Prostate gland (tissue), 2 donors: ENCODE measurements at regions not wholly inside any gene's neighbourhood (a gene's known extent, or its start where the extent isn't known, plus 50 kb on each side); places are given as distances from the start of the nearest gene placed in this dataset.

Experiments used
- DNase-seq: peaks from one replicate; pipeline ENCODE4 v3.0.0-alpha.2; 2019; ENCODE audit warnings: low spot score
- H3K27ac ChIP-seq, 2 donors: fragments of 200-600 bp; sonication (generic); 2 replicates each; pipeline ENCODE4 v1.5.1; 2017 to 2019
- H3K27me3 ChIP-seq: fragments of 200-600 bp; sonication (generic); replicated peaks from 2 replicates; pipeline ENCODE4 v1.5.1; 2019; ENCODE audit not compliant: insufficient read depth
- H3K36me3 ChIP-seq, 2 donors: fragments of 200-600 bp; sonication (generic); 1 replicate in 1 of 2; 2 replicates in 1 of 2; pipeline versions ENCODE4 v1.5.1 to v1.8.1; 2017 to 2019
- H3K4me1 ChIP-seq: fragments of 200-600 bp; sonication (generic); replicated peaks from 2 replicates; pipeline ENCODE4 v1.5.1; 2019
- H3K4me3 ChIP-seq, 2 donors: fragments of 200-600 bp; sonication (generic); 2 replicates each; pipeline ENCODE4 v1.5.1; 2017 to 2019
- H3K9me3 ChIP-seq: fragments of 200-600 bp; sonication (generic); 2 replicates; pipeline ENCODE4 v1.5.1; 2017
- CTCF ChIP-seq, 4 experiments: fragments of 200-600 bp in 2 of 4; fragments of 450-650 bp in 2 of 4; sonication (generic) in 2 of 4; IDR thresholded peaks; 1 replicate in 3 of 4; 2 replicates in 1 of 4; pipeline ENCODE4 v1.5.1; 2016 to 2019; ENCODE audit warnings: antibody characterized with exemption in 4 of 4, mild to moderate bottlenecking in 2 of 4, moderate library complexity in 2 of 4
- POLR2A ChIP-seq: fragments of 450-650 bp; IDR thresholded peaks from one replicate; pipeline ENCODE4 v1.6.1; 2016; ENCODE audit warnings: antibody characterized with exemption, mild to moderate bottlenecking
- POLR2AphosphoS5 ChIP-seq: sonication (generic); formaldehyde crosslinking; IDR thresholded peaks from one replicate; pipeline ENCODE4 v1.6.1; 2017; ENCODE audit warnings: antibody characterized with exemption
- WGBS: methylation state at CpG from one replicate; pipeline ENCODE4 v1.1.5; 2018; 5-methylcytosine and 5-hydroxymethylcytosine counted together
- intact Hi-C: fragments of 100-400 bp; cut with DNase I; formaldehyde crosslinking; loops from one replicate; pipeline ENCODE4 v1.14.2; 2022

- H3K4me3 ChIP-seq, result no peak overlapping the region
- DNase-seq, result no peak
- TF ChIP-seq POLR2AphosphoS5 (no peak), POLR2A (no peak), CTCF (IDR thresholded peaks at IDR 0.05) (no peak)
- WGBS, result 85% methylated on average over 7 of the region's 7 CpGs
- no peak overlapping the region for H3K27ac ChIP-seq
- H3K36me3 ChIP-seq, result no peaks in the 10 kb centered on the region
- no peaks in the 10 kb centered on the region for H3K4me1 ChIP-seq
- H3K27me3 ChIP-seq, result no peaks in the 10 kb centered on the region
- intact Hi-C loops, result loop anchor here (10.0 kb wide), 1 partner anchor 172 kb away; no protein-coding TSS in a partner anchor
- no peaks in the 10 kb centered on the region for H3K9me3 ChIP-seq
Measured at GRCh38 chr10:7092603-7093002, 318.2 kb downstream of the SFMBT2 start.

- H3K9me3 ChIP-seq, result no peaks in the 10 kb centered on the region
- H3K4me1 ChIP-seq, result no peaks in the 10 kb centered on the region
- intact Hi-C loops, result loop anchor here (10.0 kb wide), 1 partner anchor 174 kb away; no protein-coding TSS in a partner anchor
- no peaks in the 10 kb centered on the region for H3K36me3 ChIP-seq
- H3K4me3 ChIP-seq, result no peak overlapping the region
- H3K27ac ChIP-seq, result no peak overlapping the region
- 20% methylated on average over 5 of the region's 5 CpGs for whole genome bisulfite sequencing
- peak; percentile 12 for DNase-seq
- no peaks in the 10 kb centered on the region for H3K27me3 ChIP-seq
- peak; percentile 62 for TF ChIP-seq POLR2AphosphoS5
- TF ChIP-seq POLR2A, result no peak
Measured at GRCh38 chr10:7090529-7090928, 320.3 kb downstream of the SFMBT2 start.

GRCh38 chr10:7085913-7086589, 324.8 kb downstream of the SFMBT2 start:
- no peaks in the 10 kb centered on the region for H3K4me1 ChIP-seq
- no peaks in the 10 kb centered on the region for H3K27me3 ChIP-seq
- 69% methylated on average over 14 of the region's 14 CpGs for WGBS
- DNase-seq, result no peak
- H3K4me3 ChIP-seq, result no peak overlapping the region
- no peaks in the 10 kb centered on the region for H3K9me3 ChIP-seq
- intact Hi-C loops, result loop anchor here (5.0 kb wide), 1 partner anchor 169 kb away; no protein-coding TSS in a partner anchor
- H3K27ac ChIP-seq, result no peak overlapping the region
- no peaks in the 10 kb centered on the region for H3K36me3 ChIP-seq
- TF ChIP-seq POLR2AphosphoS5, result no peak
- TF ChIP-seq CTCF (IDR thresholded peaks at IDR 0.05), result peak in 1 of 4 experiments; percentile 9
- no peak for TF ChIP-seq POLR2A

DNA sequence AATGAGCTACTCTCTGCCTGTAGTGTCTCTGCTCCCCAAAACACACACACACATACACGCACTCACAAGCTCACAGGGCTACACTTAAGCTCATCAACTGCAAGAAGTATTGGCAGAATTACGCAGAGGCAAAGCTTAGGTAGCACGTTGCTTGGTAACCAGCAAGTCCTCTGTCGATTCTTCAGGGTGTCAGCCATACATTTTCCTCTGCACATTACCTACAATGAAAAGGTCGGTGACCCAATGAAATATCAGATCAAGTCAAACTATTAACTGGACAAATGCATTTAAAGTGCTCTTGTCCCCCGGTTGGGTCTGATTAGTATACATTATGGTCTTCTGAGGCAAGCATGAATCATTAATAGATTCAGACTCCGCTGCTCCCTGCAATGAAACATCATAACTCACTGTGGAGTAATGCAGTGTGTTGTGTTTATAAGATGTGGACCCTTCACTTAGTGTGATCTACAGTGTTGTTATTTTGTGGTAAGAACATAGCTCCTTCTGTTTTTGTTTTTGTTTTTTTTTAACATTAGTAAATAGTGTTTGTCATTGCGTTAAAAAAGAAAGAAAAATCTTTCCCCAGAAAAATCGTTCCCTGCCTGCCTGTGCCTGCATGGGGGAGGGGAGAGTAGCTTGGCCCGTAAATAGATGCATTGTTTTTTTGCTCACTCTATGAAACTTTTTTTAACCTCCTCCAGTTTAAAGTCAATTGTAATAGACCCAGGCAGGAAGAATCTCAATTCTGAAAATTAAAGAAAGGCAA, 325.5 kb downstream of the SFMBT2 start:
- Histone ChIP-seq H3K4me1 (no peaks in the 10 kb centered on the region), H3K4me3 (no peak overlapping the region), H3K9me3 (no peaks in the 10 kb centered on the region), H3K27ac (no peak overlapping the region), H3K27me3 (no peaks in the 10 kb centered on the region), H3K36me3 (no peaks in the 10 kb centered on the region)
- no peak for DNase-seq
- WGBS, result 31% methylated on average over 10 of the region's 10 CpGs
- intact Hi-C loops, result loop anchor here (5.0 kb wide), 1 partner anchor 168 kb away; no protein-coding TSS in a partner anchor
- no peak for TF ChIP-seq CTCF (IDR thresholded peaks at IDR 0.05)
- no peak for TF ChIP-seq POLR2AphosphoS5
- TF ChIP-seq POLR2A, result no peak

DNA sequence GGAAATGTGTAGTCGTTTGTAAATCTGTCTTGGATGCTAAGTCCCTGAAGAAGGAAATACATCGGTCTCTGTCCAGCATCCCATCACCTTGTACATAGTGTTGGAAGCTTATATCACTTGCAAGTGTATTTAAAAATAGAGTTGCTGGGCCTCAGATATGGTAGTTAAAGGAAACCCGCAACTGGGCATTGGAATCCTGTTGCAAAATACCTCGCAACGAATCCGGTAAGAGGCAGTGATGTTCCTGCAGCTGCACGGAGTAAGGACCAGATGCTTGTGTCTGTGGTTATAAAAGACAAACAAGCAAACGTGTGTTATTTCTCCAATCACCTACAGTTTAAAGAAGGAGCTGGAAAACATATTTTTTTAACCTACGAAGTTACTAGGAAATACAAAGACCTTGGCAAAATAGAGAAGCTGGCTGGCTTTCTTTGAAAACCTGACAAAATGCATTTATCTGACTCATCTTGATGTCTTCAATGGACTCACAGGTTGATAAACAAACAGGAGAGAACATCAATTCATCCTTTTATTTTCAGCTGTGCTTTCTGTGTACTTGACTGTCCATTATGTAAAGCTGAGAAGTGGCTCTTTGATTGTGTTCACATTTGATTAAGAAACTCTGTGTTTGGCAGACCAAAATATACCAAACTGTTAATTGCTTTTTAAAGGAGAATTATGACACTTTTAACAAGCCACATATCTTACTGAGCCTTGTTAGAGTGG, 326.4 kb downstream of the SFMBT2 start:
- no peaks in the 10 kb centered on the region for H3K36me3 ChIP-seq
- intact Hi-C loops, result loop anchor here (5.0 kb wide), 1 partner anchor 167 kb away; no protein-coding TSS in a partner anchor
- DNase-seq, result no peak
- H3K27ac ChIP-seq, result no peak overlapping the region
- no peak overlapping the region for H3K4me3 ChIP-seq
- no peaks in the 10 kb centered on the region for H3K9me3 ChIP-seq
- no peak for TF ChIP-seq POLR2A
- no peak for TF ChIP-seq POLR2AphosphoS5
- no peak for TF ChIP-seq CTCF (IDR thresholded peaks at IDR 0.05)
- H3K4me1 ChIP-seq, result no peaks in the 10 kb centered on the region
- WGBS, result 38% methylated on average over 9 of the region's 9 CpGs
- H3K27me3 ChIP-seq, result no peaks in the 10 kb centered on the region
